Smooth muscle cell (in vitro differentiated cells): ENCODE measurements at regions not wholly inside any gene's neighbourhood (a gene's known extent, or its start where the extent isn't known, plus 50 kb on each side); places are given as distances from the start of the nearest gene placed in this dataset.

Experiments
- DNase-seq: peaks from one replicate; lab custom pipeline; 2025; ENCODE audit not compliant: unreplicated experiment; lab: John Stamatoyannopoulos, UW
- H2AFZ ChIP-seq: fragments of 200-600 bp; sonication (generic); 2 replicates; pipeline ENCODE4 v1.6.0; 2016; ENCODE audit warnings: antibody characterized with exemption, low read depth, mild to moderate bottlenecking
- H3F3A ChIP-seq: fragments of 200-600 bp; sonication (generic); 2 replicates; pipeline ENCODE4 v1.6.0; 2017; ENCODE audit warnings: antibody characterized with exemption, low read depth
- H3K27ac ChIP-seq: fragments of 200-600 bp; sonication (generic); 2 replicates; pipeline ENCODE4 v1.5.1; 2016; ENCODE audit warnings: low read depth, mild to moderate bottlenecking
- H3K27me3 ChIP-seq: fragments of 200-600 bp; sonication (generic); 2 replicates; pipeline ENCODE4 v1.6.1; 2016; ENCODE audit warnings: low read depth, mild to moderate bottlenecking
- H3K36me3 ChIP-seq: fragments of 200-600 bp; sonication (generic); 2 replicates; pipeline ENCODE4 v1.5.1; 2016; ENCODE audit warnings: low read depth
- H3K4me1 ChIP-seq: fragments of 200-600 bp; sonication (generic); 2 replicates; pipeline ENCODE4 v1.5.1; 2016; ENCODE audit warnings: low read depth
- H3K4me2 ChIP-seq: fragments of 200-600 bp; sonication (generic); 2 replicates; pipeline ENCODE4 v1.6.0; 2016; ENCODE audit warnings: mild to moderate bottlenecking
- H3K4me3 ChIP-seq: fragments of 200-600 bp; sonication (generic); 2 replicates; pipeline ENCODE4 v1.5.1; 2016; ENCODE audit warnings: mild to moderate bottlenecking
- H3K79me2 ChIP-seq: fragments of 200-600 bp; sonication (generic); 2 replicates; pipeline ENCODE4 v1.6.0; 2016; ENCODE audit warnings: low read depth, mild to moderate bottlenecking
- H3K9ac ChIP-seq: fragments of 200-600 bp; sonication (generic); 2 replicates; pipeline ENCODE4 v1.6.0; 2016; ENCODE audit warnings: low read depth
- H3K9me3 ChIP-seq: fragments of 200-600 bp; sonication (generic); replicated peaks from 2 replicates; pipeline ENCODE4 v1.5.1; 2016; ENCODE audit warnings: low read depth
- H4K20me1 ChIP-seq: fragments of 200-600 bp; sonication (generic); 2 replicates; pipeline ENCODE4 v1.6.0; 2016; ENCODE audit warnings: low read depth
- CTCF ChIP-seq: fragments of 200-600 bp; sonication (generic); IDR thresholded peaks from 2 replicates; pipeline ENCODE4 v1.5.1; 2017; ENCODE audit warnings: borderline replicate concordance, mild to moderate bottlenecking, antibody characterized with exemption; ENCODE audit not compliant: insufficient read depth, poor library complexity, severe bottlenecking
- WGBS: methylation state at CpG from one replicate; pipeline ENCODE4 v1.1.7; 2016; ENCODE audit warnings: low lambda C conversion rate; 5-methylcytosine and 5-hydroxymethylcytosine counted together

DNA sequence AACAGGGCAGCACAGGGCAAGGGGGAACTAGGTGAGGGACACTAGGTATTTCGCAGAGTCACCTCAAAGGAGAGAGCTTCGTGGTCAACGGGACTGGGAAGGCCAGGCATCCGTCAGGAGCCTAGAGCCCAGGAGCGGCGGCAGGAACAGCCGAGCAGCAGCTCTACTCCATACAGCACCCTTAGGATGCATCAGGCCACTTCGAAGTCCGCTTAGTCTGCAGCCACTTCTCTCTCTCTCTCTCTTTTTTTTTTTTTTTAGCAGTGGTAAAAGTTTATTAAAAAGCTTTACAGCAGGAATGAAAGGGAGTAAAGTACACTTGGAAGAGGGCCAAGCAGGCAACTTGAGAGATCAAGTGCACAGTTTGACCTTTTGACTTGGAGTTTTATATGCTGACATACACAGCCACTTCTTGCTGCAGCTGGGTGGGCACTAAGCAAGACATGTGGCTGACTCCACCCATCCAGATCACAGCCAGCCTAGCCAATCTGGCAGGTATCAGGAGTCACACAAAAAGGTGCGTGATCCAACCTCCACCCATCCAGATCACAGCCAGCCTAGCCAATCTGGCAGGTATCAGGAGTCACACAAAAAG lies 209.7 kb upstream of the RADX start:
- Histone ChIP-seq H4K20me1 (no peaks in the 10 kb centered on the region), H3K4me1 (no peaks in the 10 kb centered on the region), H3K36me3 (no peaks in the 10 kb centered on the region), H3K27me3 (no peaks in the 10 kb centered on the region), H3K4me2 (no peak overlapping the region), H2AFZ (no peak overlapping the region), H3K27ac (no peak overlapping the region), H3K79me2 (no peaks in the 10 kb centered on the region), H3K4me3 (no peak overlapping the region), H3K9me3 (no peaks in the 10 kb centered on the region), H3K9ac (no peak overlapping the region), H3F3A (no peaks in the 10 kb centered on the region)
- TF ChIP-seq CTCF, result no peak
- no peak for DNase-seq
- WGBS, result 79% methylated on average over 10 of the region's 10 CpGs

- no peak overlapping the region for H2AFZ ChIP-seq
- WGBS, result 61% methylated on average over 1 of the region's 1 CpG
- no peaks in the 10 kb centered on the region for H3K9me3 ChIP-seq
- no peaks in the 10 kb centered on the region for H3F3A ChIP-seq
- peak; percentile 16 for TF ChIP-seq CTCF
- no peaks in the 10 kb centered on the region for H3K4me1 ChIP-seq
- H3K9ac ChIP-seq, result no peak overlapping the region
- H3K36me3 ChIP-seq, result no peaks in the 10 kb centered on the region
- no peak overlapping the region for H3K4me3 ChIP-seq
- H3K27me3 ChIP-seq, result no peaks in the 10 kb centered on the region
- H3K79me2 ChIP-seq, result no peaks in the 10 kb centered on the region
- no peak overlapping the region for H3K27ac ChIP-seq
- no peak overlapping the region for H3K4me2 ChIP-seq
- no peak for DNase-seq
- H4K20me1 ChIP-seq, result no peaks in the 10 kb centered on the region
Measured at GRCh38 chrX:106404512-106404911, 207.3 kb upstream of the RADX start.

DNA sequence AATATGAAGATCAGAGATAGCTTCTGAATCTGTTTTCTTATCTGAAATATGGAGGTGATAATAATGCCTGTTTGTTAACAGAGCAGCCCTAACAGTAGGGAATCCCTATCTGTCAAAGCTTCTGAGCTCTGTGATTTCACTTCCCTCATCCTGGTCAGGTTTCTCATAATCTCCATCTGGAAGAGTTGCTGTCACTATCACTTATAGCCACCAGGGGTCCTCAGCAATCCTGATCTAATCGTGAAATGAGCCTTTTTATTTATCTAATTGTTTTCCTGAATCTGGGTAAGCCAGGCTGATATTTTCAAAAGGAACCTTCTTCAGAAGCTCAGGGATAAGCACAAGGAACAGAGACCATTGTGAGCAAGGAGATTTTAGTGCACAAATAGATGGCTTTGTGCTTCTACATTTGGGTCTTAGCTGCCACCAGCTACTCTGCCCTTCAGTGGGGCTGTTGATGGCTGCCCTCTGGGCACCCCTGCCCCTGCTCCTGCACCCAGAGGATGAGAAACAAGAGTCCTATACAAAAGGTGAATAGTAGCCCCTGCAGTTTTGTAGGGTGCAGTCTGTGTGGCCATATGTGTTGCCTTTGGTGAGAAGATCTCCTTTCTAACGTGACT lies 196.4 kb upstream of the RADX start:
- Histone ChIP-seq H3K27me3 (no peaks in the 10 kb centered on the region), H3K79me2 (no peaks in the 10 kb centered on the region), H3K4me3 (no peak overlapping the region), H3K4me2 (no peak overlapping the region), H3K9ac (no peak overlapping the region), H4K20me1 (no peaks in the 10 kb centered on the region), H3K4me1 (no peaks in the 10 kb centered on the region), H3K36me3 (no peaks in the 10 kb centered on the region), H3K27ac (no peak overlapping the region), H3F3A (no peaks in the 10 kb centered on the region), H2AFZ (no peak overlapping the region), H3K9me3 (no peaks in the 10 kb centered on the region)
- DNase-seq, result no peak
- peak; percentile 56 for TF ChIP-seq CTCF
- 44% methylated on average over 2 of the region's 2 CpGs for whole genome bisulfite sequencing

GRCh38 chrX:106436691-106437090 lies 175.1 kb upstream of the RADX start:
- no peak overlapping the region for H2AFZ ChIP-seq
- H3K27me3 ChIP-seq, result no peaks in the 10 kb centered on the region
- H3K4me3 ChIP-seq, result no peak overlapping the region
- H3K9me3 ChIP-seq, result no peaks in the 10 kb centered on the region
- H3F3A ChIP-seq, result no peaks in the 10 kb centered on the region
- H3K79me2 ChIP-seq, result no peaks in the 10 kb centered on the region
- H3K36me3 ChIP-seq, result no peaks in the 10 kb centered on the region
- H4K20me1 ChIP-seq, result no peaks in the 10 kb centered on the region
- TF ChIP-seq CTCF, result no peak
- no peak overlapping the region for H3K9ac ChIP-seq
- WGBS, result 53% methylated on average over 4 of the region's 4 CpGs
- no peak overlapping the region for H3K4me2 ChIP-seq
- no peak for DNase-seq
- H3K4me1 ChIP-seq, result no peaks in the 10 kb centered on the region
- no peak overlapping the region for H3K27ac ChIP-seq
